ENCODE measurements at regions not wholly inside any gene's neighbourhood (a gene's known extent, or its start where the extent isn't known, plus 50 kb on each side); places are given as distances from the start of the nearest gene placed in this dataset.

- no peak for DNase-seq
These were observed 645.4 kb downstream of the BCOR start for GRCh38 chrX:39452401-39452800.

GRCh38 chrX:39453889-39454621 is 643.7 kb downstream of the BCOR start:
- no peak for DNase-seq

- DNase-seq = peak; percentile 35
These were observed 640.7 kb downstream of the BCOR start for GRCh38 chrX:39456894-39457604.

GRCh38 chrX:39458779-39459178 is 639.0 kb downstream of the BCOR start:
- DNase-seq = no peak

- DNase-seq = no peak
These were observed 638.6 kb downstream of the BCOR start for GRCh38 chrX:39459204-39459603.

- DNase-seq = no peak
These were observed 637.8 kb downstream of the BCOR start for GRCh38 chrX:39459952-39460351.

- DNase-seq = peak; percentile 8
These were observed 637.3 kb downstream of the BCOR start for GRCh38 chrX:39460499-39460898.

GRCh38 chrX:39462835-39463234 is 634.9 kb downstream of the BCOR start:
- peak; percentile 15 for DNase-seq

GRCh38 chrX:39464253-39464652 is 633.5 kb downstream of the BCOR start:
- no peak for DNase-seq

GRCh38 chrX:39465467-39465866 is 632.3 kb downstream of the BCOR start:
- DNase-seq = no peak

- DNase-seq = no peak
These were observed 631.9 kb downstream of the BCOR start for GRCh38 chrX:39465906-39466305.

- DNase-seq = no peak
These were observed 628.6 kb downstream of the BCOR start for GRCh38 chrX:39469126-39469525.

GRCh38 chrX:39470588-39471407 is 627.0 kb downstream of the BCOR start:
- DNase-seq = peak; percentile 84

- no peak for DNase-seq
These were observed 625.6 kb downstream of the BCOR start for GRCh38 chrX:39472161-39472560.

GRCh38 chrX:39473812-39474211 is 623.9 kb downstream of the BCOR start:
- DNase-seq = no peak

- no peak for DNase-seq
These were observed 622.4 kb downstream of the BCOR start for GRCh38 chrX:39475372-39475771.

GRCh38 chrX:39476604-39477021 is 621.1 kb downstream of the BCOR start:
- no peak for DNase-seq

GRCh38 chrX:39477031-39477761 is 620.6 kb downstream of the BCOR start:
- DNase-seq = no peak

GRCh38 chrX:39477762-39478120 is 620.0 kb downstream of the BCOR start:
- DNase-seq = no peak

GRCh38 chrX:39479856-39480255 is 617.9 kb downstream of the BCOR start:
- no peak for DNase-seq

- DNase-seq = no peak
These were observed 616.8 kb downstream of the BCOR start for GRCh38 chrX:39480963-39481362.

GRCh38 chrX:39481621-39482020 is 616.1 kb downstream of the BCOR start:
- DNase-seq = no peak
